ENCODE measurements at regions not wholly inside any gene's neighbourhood (a gene's known extent, or its start where the extent isn't known, plus 50 kb on each side); places are given as distances from the start of the nearest gene placed in this dataset.
"Not testable (repeated sequence)": the region's sequence is repeated elsewhere in the genome, so short reads cannot be mapped to it uniquely, and the experiment has no call there.

DNA sequence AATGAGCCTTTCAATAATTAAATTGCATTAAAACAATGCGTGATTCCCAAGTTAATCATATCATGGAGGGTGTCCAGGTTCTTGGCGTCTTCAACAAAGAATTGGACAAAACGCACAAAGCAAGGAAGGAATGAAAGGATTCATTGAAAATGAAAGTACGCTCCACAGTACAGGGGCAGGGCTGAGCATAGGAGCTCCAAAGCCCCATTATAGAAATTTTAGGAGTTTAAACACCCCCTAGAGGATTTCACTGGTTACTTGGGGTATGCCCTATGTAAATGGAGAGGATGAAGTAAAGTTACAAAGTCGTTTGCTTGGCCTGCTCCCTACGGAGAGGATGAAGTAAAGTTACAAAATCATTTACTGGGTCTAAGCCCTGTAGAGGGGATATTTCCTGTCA, 1910.4 kb downstream of the C4orf33 start:
- no peaks in the 10 kb centered on the region for H4K20me1 ChIP-seq (ENCODE audit: control insufficient read depth, extremely low read depth, insufficient read depth, low read length)
- H3K36me3 ChIP-seq (ENCODE audit: control insufficient read depth in 2 of 2, extremely low read depth in 1 of 2, insufficient read depth in 2 of 2, low read length in 2 of 2) = no peaks in the 10 kb centered on the region
- no peaks in the 10 kb centered on the region for H3K9me3 ChIP-seq (ENCODE audit: control insufficient read depth, low read depth, low read length)
- H3K4me1 ChIP-seq (ENCODE audit: control insufficient read depth, extremely low read depth, insufficient read depth, low read length) = peaks cover 4% of the 10 kb centered on the region
- no peak overlapping the region for H3K27ac ChIP-seq (ENCODE audit: control insufficient read depth, insufficient read depth, low read length)
- H3K4me2 ChIP-seq (ENCODE audit: control insufficient read depth, extremely low read depth, insufficient read depth, low read depth, low read length) = no peak overlapping the region
- H3K27me3 ChIP-seq (ENCODE audit: control insufficient read depth, extremely low read depth, insufficient read depth, low read length) = no peaks in the 10 kb centered on the region
- FAIRE-seq (no peak), DNase-seq (ENCODE audit: low read depth, low spot score) (no peak)
- TF ChIP-seq, protein P1, sequence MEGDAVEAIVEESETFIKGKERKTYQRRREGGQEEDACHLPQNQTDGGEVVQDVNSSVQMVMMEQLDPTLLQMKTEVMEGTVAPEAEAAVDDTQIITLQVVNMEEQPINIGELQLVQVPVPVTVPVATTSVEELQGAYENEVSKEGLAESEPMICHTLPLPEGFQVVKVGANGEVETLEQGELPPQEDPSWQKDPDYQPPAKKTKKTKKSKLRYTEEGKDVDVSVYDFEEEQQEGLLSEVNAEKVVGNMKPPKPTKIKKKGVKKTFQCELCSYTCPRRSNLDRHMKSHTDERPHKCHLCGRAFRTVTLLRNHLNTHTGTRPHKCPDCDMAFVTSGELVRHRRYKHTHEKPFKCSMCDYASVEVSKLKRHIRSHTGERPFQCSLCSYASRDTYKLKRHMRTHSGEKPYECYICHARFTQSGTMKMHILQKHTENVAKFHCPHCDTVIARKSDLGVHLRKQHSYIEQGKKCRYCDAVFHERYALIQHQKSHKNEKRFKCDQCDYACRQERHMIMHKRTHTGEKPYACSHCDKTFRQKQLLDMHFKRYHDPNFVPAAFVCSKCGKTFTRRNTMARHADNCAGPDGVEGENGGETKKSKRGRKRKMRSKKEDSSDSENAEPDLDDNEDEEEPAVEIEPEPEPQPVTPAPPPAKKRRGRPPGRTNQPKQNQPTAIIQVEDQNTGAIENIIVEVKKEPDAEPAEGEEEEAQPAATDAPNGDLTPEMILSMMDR (optimal IDR thresholded peaks at IDR 0.05 in 1 of 3, IDR thresholded peaks at IDR 0.05 in 1 of 3, conservative IDR thresholded peaks at IDR 0.05 in 1 of 3; ENCODE audit: extremely low read depth in 1 of 3, insufficient read depth in 2 of 3, low read length in 3 of 3) = no peak
- TF ChIP-seq EZH2 (IDR thresholded peaks at IDR 0.05; ENCODE audit: low read length) = no peak
- H3K4me3 ChIP-seq (ENCODE audit: control insufficient read depth in 2 of 3, extremely low read depth in 1 of 3, insufficient read depth in 2 of 3, low read depth in 1 of 3, low read length in 3 of 3) = no peak overlapping the region
- H3K79me2 ChIP-seq (ENCODE audit: control insufficient read depth, insufficient read depth, low read length) = no peaks in the 10 kb centered on the region
- no peak overlapping the region for H3K9ac ChIP-seq (ENCODE audit: control insufficient read depth, extremely low read depth, insufficient read depth, low read length)
- no peak overlapping the region for H2AFZ ChIP-seq (ENCODE audit: control insufficient read depth, low read length)
- H3K9me1 ChIP-seq (ENCODE audit: control insufficient read depth, extremely low read depth, insufficient read depth, low read length) = no peaks in the 10 kb centered on the region
- dilution Hi-C loops (cut with MboI; ENCODE audit: extremely low pct_ligation_motif_present, low sequenced_read_pairs) = no loop called here

DNA sequence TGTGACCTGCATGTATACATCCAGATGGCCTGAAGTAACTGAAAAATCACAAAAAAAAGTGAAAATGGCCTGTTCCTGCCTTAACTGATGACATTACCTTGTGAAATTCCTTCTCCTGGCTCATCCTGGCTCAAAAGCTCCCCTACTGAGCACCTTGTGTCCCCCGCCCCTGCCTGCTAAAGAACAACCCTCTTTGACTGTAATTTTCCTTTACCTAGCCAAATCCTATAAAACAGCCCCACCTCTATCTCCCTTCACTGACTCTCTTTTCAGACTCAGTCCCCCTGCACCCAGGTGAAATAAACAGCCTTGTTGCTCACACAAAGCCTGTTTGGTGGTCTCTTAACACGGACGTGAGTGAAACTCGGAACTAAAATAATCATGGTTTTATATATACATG, 1916.0 kb downstream of the C4orf33 start:
- FAIRE-seq; H3K9me1 ChIP-seq (ENCODE audit: control insufficient read depth, extremely low read depth, insufficient read depth, low read length); H4K20me1 ChIP-seq (ENCODE audit: control insufficient read depth, extremely low read depth, insufficient read depth, low read length); dilution Hi-C loops (cut with MboI; ENCODE audit: extremely low pct_ligation_motif_present, low sequenced_read_pairs); DNase-seq (ENCODE audit: low read depth, low spot score); H3K27me3 ChIP-seq (ENCODE audit: control insufficient read depth, extremely low read depth, insufficient read depth, low read length); H3K4me3 ChIP-seq (ENCODE audit: control insufficient read depth in 2 of 3, extremely low read depth in 1 of 3, insufficient read depth in 2 of 3, low read depth in 1 of 3, low read length in 3 of 3); H3K27ac ChIP-seq (ENCODE audit: control insufficient read depth, insufficient read depth, low read length); H3K9me3 ChIP-seq (ENCODE audit: control insufficient read depth, low read depth, low read length); H3K36me3 ChIP-seq (ENCODE audit: control insufficient read depth in 2 of 2, extremely low read depth in 1 of 2, insufficient read depth in 2 of 2, low read length in 2 of 2); H3K4me1 ChIP-seq (ENCODE audit: control insufficient read depth, extremely low read depth, insufficient read depth, low read length); H3K9ac ChIP-seq (ENCODE audit: control insufficient read depth, extremely low read depth, insufficient read depth, low read length); H3K79me2 ChIP-seq (ENCODE audit: control insufficient read depth, insufficient read depth, low read length); H3K4me2 ChIP-seq (ENCODE audit: control insufficient read depth, extremely low read depth, insufficient read depth, low read depth, low read length); H2AFZ ChIP-seq (ENCODE audit: control insufficient read depth, low read length): not testable (repeated sequence)

DNA sequence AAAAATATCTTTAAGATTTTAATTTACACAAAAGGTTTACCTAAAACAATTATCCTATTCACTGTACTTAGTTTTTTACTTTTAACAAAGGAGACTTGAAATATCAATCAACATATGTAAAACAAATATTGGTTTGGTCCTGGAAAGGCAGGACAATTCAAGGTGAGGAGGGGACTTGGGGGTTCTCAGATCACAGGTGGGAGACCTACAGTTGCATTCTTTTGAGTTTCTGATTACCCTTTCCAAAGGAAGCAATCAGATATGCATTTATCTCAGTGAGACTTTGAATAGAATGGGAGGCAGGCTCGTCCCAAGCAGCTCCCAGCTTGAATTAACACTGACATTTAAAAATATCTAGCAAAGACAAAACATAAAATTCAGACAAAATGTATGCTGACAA, 1917.3 kb downstream of the C4orf33 start:
- no peaks in the 10 kb centered on the region for H4K20me1 ChIP-seq (ENCODE audit: control insufficient read depth, extremely low read depth, insufficient read depth, low read length)
- no peak for TF ChIP-seq EZH2 (IDR thresholded peaks at IDR 0.05; ENCODE audit: low read length)
- TF ChIP-seq, protein P1 (optimal IDR thresholded peaks at IDR 0.05 in 1 of 3, IDR thresholded peaks at IDR 0.05 in 1 of 3, conservative IDR thresholded peaks at IDR 0.05 in 1 of 3; ENCODE audit: extremely low read depth in 1 of 3, insufficient read depth in 2 of 3, low read length in 3 of 3) = no peak
- no peak for FAIRE-seq
- H3K9me3 ChIP-seq (ENCODE audit: control insufficient read depth, low read depth, low read length) = no peaks in the 10 kb centered on the region
- no peak overlapping the region for H3K27ac ChIP-seq (ENCODE audit: control insufficient read depth, insufficient read depth, low read length)
- DNase-seq (ENCODE audit: low read depth, low spot score) = no peak
- no peak overlapping the region for H3K4me2 ChIP-seq (ENCODE audit: control insufficient read depth, extremely low read depth, insufficient read depth, low read depth, low read length)
- H3K27me3 ChIP-seq (ENCODE audit: control insufficient read depth, extremely low read depth, insufficient read depth, low read length) = no peaks in the 10 kb centered on the region
- dilution Hi-C loops (cut with MboI; ENCODE audit: extremely low pct_ligation_motif_present, low sequenced_read_pairs) = no loop called here
- H3K9ac ChIP-seq (ENCODE audit: control insufficient read depth, extremely low read depth, insufficient read depth, low read length) = no peak overlapping the region
- no peaks in the 10 kb centered on the region for H3K79me2 ChIP-seq (ENCODE audit: control insufficient read depth, insufficient read depth, low read length)
- no peak overlapping the region for H2AFZ ChIP-seq (ENCODE audit: control insufficient read depth, low read length)
- no peaks in the 10 kb centered on the region for H3K4me1 ChIP-seq (ENCODE audit: control insufficient read depth, extremely low read depth, insufficient read depth, low read length)
- no peaks in the 10 kb centered on the region for H3K9me1 ChIP-seq (ENCODE audit: control insufficient read depth, extremely low read depth, insufficient read depth, low read length)
- no peaks in the 10 kb centered on the region for H3K36me3 ChIP-seq (ENCODE audit: control insufficient read depth in 2 of 2, extremely low read depth in 1 of 2, insufficient read depth in 2 of 2, low read length in 2 of 2)
- no peak overlapping the region for H3K4me3 ChIP-seq (ENCODE audit: control insufficient read depth in 2 of 3, extremely low read depth in 1 of 3, insufficient read depth in 2 of 3, low read depth in 1 of 3, low read length in 3 of 3)
